ENCODE measurements at regions not wholly inside any gene's neighbourhood (a gene's known extent, or its start where the extent isn't known, plus 50 kb on each side); places are given as distances from the start of the nearest gene placed in this dataset.
"Not testable (repeated sequence)": the region's sequence is repeated elsewhere in the genome, so short reads cannot be mapped to it uniquely, and the experiment has no call there.

- no peak for DNase-seq (ENCODE audit: unreplicated experiment)
- Mint-ChIP-seq H3K27me3 (ENCODE audit: insufficient read depth, unreplicated experiment) (no peaks in the 10 kb centered on the region), H3K4me1 (ENCODE audit: insufficient read depth, unreplicated experiment) (no peaks in the 10 kb centered on the region), H3K4me3 (ENCODE audit: unreplicated experiment) (no peak overlapping the region), H3K36me3 (ENCODE audit: insufficient read depth, unreplicated experiment) (no peaks in the 10 kb centered on the region), H3K27ac (ENCODE audit: low read depth, unreplicated experiment) (no peak overlapping the region), H3K9me3 (ENCODE audit: unreplicated experiment) (no peaks in the 10 kb centered on the region)
- BruUV-seq (replicated peaks): no TSS peak
- no peak for TF ChIP-seq CTCF (IDR thresholded peaks at IDR 0.05; ENCODE audit: unreplicated experiment)
- ChIA-PET POLR2A (no interaction called here), CTCF (interaction anchor here (0.8 to 1.0 kb wide), 2 partner anchors 8 to 44 kb away, joined by 3 read pairs; no protein-coding TSS in a partner anchor)
- intact Hi-C loops (cut with micrococcal nuclease): no loop called here
These were observed 519.0 kb downstream of the LTN1 start for GRCh38 chr21:28473530-28474220.

GRCh38 chr21:28472543-28472942, 520.1 kb downstream of the LTN1 start:
- H3K4me3 Mint-ChIP-seq (ENCODE audit: unreplicated experiment); H3K4me1 Mint-ChIP-seq (ENCODE audit: insufficient read depth, unreplicated experiment); H3K36me3 Mint-ChIP-seq (ENCODE audit: insufficient read depth, unreplicated experiment); DNase-seq (ENCODE audit: unreplicated experiment); H3K9me3 Mint-ChIP-seq (ENCODE audit: unreplicated experiment); H3K27ac Mint-ChIP-seq (ENCODE audit: low read depth, unreplicated experiment); POLR2A ChIA-PET; BruUV-seq (replicated peaks); intact Hi-C loops (cut with micrococcal nuclease); CTCF ChIA-PET; H3K27me3 Mint-ChIP-seq (ENCODE audit: insufficient read depth, unreplicated experiment): not testable (repeated sequence)

DNA sequence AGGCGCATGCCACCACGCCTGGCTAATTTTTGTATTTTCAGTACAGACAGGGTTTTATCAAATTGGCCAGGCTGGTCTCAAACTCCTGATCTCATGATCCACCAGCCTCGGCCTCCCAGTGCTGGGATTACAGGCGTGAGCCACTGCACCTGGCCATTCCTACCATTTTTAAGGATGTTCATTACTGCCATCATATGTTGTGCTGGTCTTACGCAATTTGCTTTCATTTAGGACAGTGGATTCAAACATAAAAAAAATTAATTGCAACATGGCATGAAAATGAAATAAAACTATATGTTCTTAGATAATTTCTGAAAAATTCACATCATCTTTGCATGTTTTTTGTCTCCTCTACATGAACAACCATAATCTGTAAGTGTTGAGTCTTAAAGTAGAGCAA, 527.7 kb downstream of the LTN1 start:
- BruUV-seq (replicated peaks): no TSS peak
- Mint-ChIP-seq H3K36me3 (ENCODE audit: insufficient read depth, unreplicated experiment) (no peaks in the 10 kb centered on the region), H3K27me3 (ENCODE audit: insufficient read depth, unreplicated experiment) (no peaks in the 10 kb centered on the region), H3K9me3 (ENCODE audit: unreplicated experiment) (peaks cover 9% of the 10 kb centered on the region), H3K4me3 (ENCODE audit: unreplicated experiment) (no peak overlapping the region), H3K4me1 (ENCODE audit: insufficient read depth, unreplicated experiment) (no peaks in the 10 kb centered on the region), H3K27ac (ENCODE audit: low read depth, unreplicated experiment) (no peak overlapping the region)
- DNase-seq (ENCODE audit: unreplicated experiment): no peak
- intact Hi-C loops (cut with micrococcal nuclease): no loop called here
- ChIA-PET POLR2A (no interaction called here), CTCF (interaction anchor here (1.6 kb wide), 1 partner anchor 9 kb away, joined by 3 read pairs; no protein-coding TSS in a partner anchor)
- TF ChIP-seq CTCF (IDR thresholded peaks at IDR 0.05; ENCODE audit: unreplicated experiment): no peak

GRCh38 chr21:28464095-28464494, 528.6 kb downstream of the LTN1 start:
- no peak for DNase-seq (ENCODE audit: unreplicated experiment)
- Mint-ChIP-seq H3K27me3 (ENCODE audit: insufficient read depth, unreplicated experiment) (no peaks in the 10 kb centered on the region), H3K27ac (ENCODE audit: low read depth, unreplicated experiment) (no peak overlapping the region), H3K4me3 (ENCODE audit: unreplicated experiment) (no peak overlapping the region), H3K4me1 (ENCODE audit: insufficient read depth, unreplicated experiment) (no peaks in the 10 kb centered on the region), H3K36me3 (ENCODE audit: insufficient read depth, unreplicated experiment) (no peaks in the 10 kb centered on the region), H3K9me3 (ENCODE audit: unreplicated experiment) (peaks cover 9% of the 10 kb centered on the region)
- ChIA-PET POLR2A (no interaction called here), CTCF (no interaction called here)
- no peak for TF ChIP-seq CTCF (IDR thresholded peaks at IDR 0.05; ENCODE audit: unreplicated experiment)
- intact Hi-C loops (cut with micrococcal nuclease): no loop called here
- no TSS peak for BruUV-seq (replicated peaks)

GRCh38 chr21:28459193-28459592, 533.5 kb downstream of the LTN1 start:
- no peaks in the 10 kb centered on the region for H3K4me1 Mint-ChIP-seq (ENCODE audit: insufficient read depth, unreplicated experiment)
- POLR2A ChIA-PET: no interaction called here
- no peak overlapping the region for H3K27ac Mint-ChIP-seq (ENCODE audit: low read depth, unreplicated experiment)
- DNase-seq (ENCODE audit: unreplicated experiment): no peak
- no peak for TF ChIP-seq CTCF (IDR thresholded peaks at IDR 0.05; ENCODE audit: unreplicated experiment)
- no peaks in the 10 kb centered on the region for H3K27me3 Mint-ChIP-seq (ENCODE audit: insufficient read depth, unreplicated experiment)
- intact Hi-C loops (cut with micrococcal nuclease): no loop called here
- H3K9me3 Mint-ChIP-seq (ENCODE audit: unreplicated experiment): peaks cover 9% of the 10 kb centered on the region
- H3K36me3 Mint-ChIP-seq (ENCODE audit: insufficient read depth, unreplicated experiment): no peaks in the 10 kb centered on the region
- CTCF ChIA-PET: no interaction called here
- H3K4me3 Mint-ChIP-seq (ENCODE audit: unreplicated experiment): no peak overlapping the region
- BruUV-seq (replicated peaks): no TSS peak

Measured in MCF 10A (cell line).